GM12878 (cell line): ENCODE measurements at regions not wholly inside any gene's neighbourhood (a gene's known extent, or its start where the extent isn't known, plus 50 kb on each side); places are given as distances from the start of the nearest gene placed in this dataset.

ENCODE experiments used
- ATAC-seq: fragments of 200-7000 bp; cut with Tn5 transposase; 3 replicates; pipeline ENCODE4 v1.9.1; 2020; ENCODE audit warnings: mild to moderate bottlenecking, moderate library complexity
- BruUV-seq: library from RNA; stranded (reverse); fragments of 400-500 nt; replicated peaks from 2 replicates; lab custom pipeline; 2021; lab: Mats Ljungman, UMichigan
- CTCF ChIA-PET: fragments of 300-600 bp; sonication (Branson Sonifier 250); formaldehyde crosslinking; extraction: SDS; loops from one replicate; lab custom pipeline; 2021; ENCODE audit warnings: inconsistent platforms; lab: Yijun Ruan, JAX
- POLR2A ChIA-PET: fragments of 350-600 bp; formaldehyde crosslinking; extraction: SDS; loops from one replicate; lab custom pipeline; 2021; ENCODE audit warnings: inconsistent platforms; lab: Charles Lee
- RAD21 ChIA-PET: fragments of 300-600 bp; sonication (Branson Sonifier 250); formaldehyde crosslinking; loops from one replicate; lab custom pipeline; 2023; ENCODE audit warnings: antibody characterized with exemption; ENCODE audit not compliant: unreplicated experiment; lab: Charles Lee
- SMC1A ChIA-PET: fragments of 300-600 bp; sonication (Branson Sonifier 250); formaldehyde crosslinking; loops from one replicate; lab custom pipeline; 2023; ENCODE audit not compliant: unreplicated experiment, uncharacterized antibody; lab: Charles Lee
- DNase-seq: peaks from one replicate; pipeline ENCODE4 v3.0.0-alpha.2; 2011; ENCODE audit warnings: low read depth, low spot score
- FAIRE-seq: peaks from 3 replicates; lab custom pipeline; 2011; peaks lifted over from hg19 to GRCh38; lab: Jason Lieb, UNC
- H2AFZ ChIP-seq: 2 replicates; pipeline ENCODE4 v1.6.0; 2011; ENCODE audit warnings: low read depth, low read length, control low read depth; ENCODE audit not compliant: control insufficient read depth
- H3K27ac ChIP-seq: 2 replicates; pipeline ENCODE4 v1.5.1; 2011; ENCODE audit warnings: control low read depth; ENCODE audit not compliant: control insufficient read depth, insufficient read depth
- H3K27me3 ChIP-seq, 2 experiments: replicated peaks in 1 of 2; 2 replicates each; pipeline versions ENCODE4 v1.6.0 to v1.6.1; 2011; ENCODE audit warnings: low read length in 1 of 2; ENCODE audit not compliant: control insufficient read depth in 2 of 2, insufficient read depth in 2 of 2
- H3K36me3 ChIP-seq, 2 experiments: 2 replicates each; pipeline ENCODE4 v1.5.1; 2011; ENCODE audit warnings: low read length in 1 of 2; ENCODE audit not compliant: control insufficient read depth in 2 of 2, insufficient read depth in 2 of 2
- H3K4me1 ChIP-seq: 2 replicates; pipeline ENCODE4 v1.6.1; 2011; ENCODE audit warnings: mild to moderate bottlenecking, low read length, moderate library complexity, mixed read lengths; ENCODE audit not compliant: control insufficient read depth, insufficient read depth
- H3K4me2 ChIP-seq: 2 replicates; pipeline ENCODE4 v1.6.0; 2011; ENCODE audit warnings: control low read depth; ENCODE audit not compliant: control insufficient read depth, insufficient read depth
- H3K4me3 ChIP-seq: fragments of 200-600 bp; sonication (generic); 2 replicates; pipeline ENCODE4 v1.5.1; 2016
- H3K79me2 ChIP-seq: 2 replicates; pipeline ENCODE4 v1.6.0; 2011; ENCODE audit warnings: low read length; ENCODE audit not compliant: control insufficient read depth, insufficient read depth
- H3K9ac ChIP-seq: 2 replicates; pipeline ENCODE4 v1.8.0; 2011; ENCODE audit warnings: low read length, control low read depth, mixed read lengths; ENCODE audit not compliant: control insufficient read depth, insufficient read depth
- H3K9me3 ChIP-seq: replicated peaks from 3 replicates; pipeline ENCODE4 v1.5.1; 2011; ENCODE audit warnings: mild to moderate bottlenecking, low read length; ENCODE audit not compliant: control insufficient read depth, insufficient read depth
- H4K20me1 ChIP-seq: 2 replicates; pipeline ENCODE4 v1.6.0; 2011; ENCODE audit not compliant: control insufficient read depth, insufficient read depth
- E2F8 ChIP-seq: fragments of 450-650 bp; IDR thresholded peaks from 2 replicates; pipeline ENCODE4 v1.6.1; 2018; ENCODE audit warnings: mild to moderate bottlenecking, low read depth, moderate library complexity; ENCODE audit not compliant: partially characterized antibody
- ETV6 ChIP-seq, 2 experiments: fragments of 450-650 bp in 1 of 2; IDR thresholded peaks in 1 of 2; conservative IDR thresholded peaks in 1 of 2; 2 replicates each; pipeline ENCODE4 v1.6.1; 2014; ENCODE audit warnings: antibody characterized with exemption in 1 of 2, borderline replicate concordance in 1 of 2, low read depth in 1 of 2, mild to moderate bottlenecking in 1 of 2, moderate library complexity in 1 of 2
- PBX3 ChIP-seq: IDR thresholded peaks from 2 replicates; pipeline ENCODE4 v1.6.1; 2011; ENCODE audit warnings: mild to moderate bottlenecking, low read depth, low read length, moderate library complexity; ENCODE audit not compliant: insufficient replicate concordance
- USF2 ChIP-seq: IDR thresholded peaks from 2 replicates; pipeline ENCODE4 v1.6.1; 2011; ENCODE audit warnings: low read depth, low read length, improper control_type of control experiment, borderline replicate concordance
- ZNF24 ChIP-seq: fragments of 450-650 bp; IDR thresholded peaks from 2 replicates; pipeline ENCODE4 v1.6.1; 2017; ENCODE audit warnings: antibody characterized with exemption, mild to moderate bottlenecking
- ZZZ3 ChIP-seq: IDR thresholded peaks from 2 replicates; pipeline ENCODE4 v1.6.1; 2011; ENCODE audit warnings: low read depth; ENCODE audit not compliant: control insufficient read depth, insufficient read length
- WGBS: methylation state at CpG from one replicate; pipeline ENCODE4 v1.1.6; 2016; ENCODE audit warnings: low lambda C conversion rate; ENCODE audit not compliant: insufficient replicate concordance, insufficient coverage; ENCODE audit errors: missing lambda C conversion rate; 5-methylcytosine and 5-hydroxymethylcytosine counted together
- in situ Hi-C: fragments of 300-500 bp; cut with MboI; formaldehyde crosslinking; loops from 9 replicates; pipeline ENCODE4 v1.14.3; 2018; ENCODE audit warnings: mixed read lengths
- intact Hi-C: fragments of 100-400 bp; cut with micrococcal nuclease; formaldehyde crosslinking; loops from one replicate; pipeline ENCODE4 v1.14.2; 2022; ENCODE audit not compliant: unreplicated experiment
- TF ChIP-seq, protein P1 (sequence below): IDR thresholded peaks from 2 replicates; pipeline ENCODE4 v1.6.1; 2011; ENCODE audit warnings: borderline replicate concordance, low read depth, mild to moderate bottlenecking, moderate library complexity, mixed read lengths, low read length; ENCODE audit not compliant: insufficient read depth; ENCODE audit errors: extremely low read length

DNA sequence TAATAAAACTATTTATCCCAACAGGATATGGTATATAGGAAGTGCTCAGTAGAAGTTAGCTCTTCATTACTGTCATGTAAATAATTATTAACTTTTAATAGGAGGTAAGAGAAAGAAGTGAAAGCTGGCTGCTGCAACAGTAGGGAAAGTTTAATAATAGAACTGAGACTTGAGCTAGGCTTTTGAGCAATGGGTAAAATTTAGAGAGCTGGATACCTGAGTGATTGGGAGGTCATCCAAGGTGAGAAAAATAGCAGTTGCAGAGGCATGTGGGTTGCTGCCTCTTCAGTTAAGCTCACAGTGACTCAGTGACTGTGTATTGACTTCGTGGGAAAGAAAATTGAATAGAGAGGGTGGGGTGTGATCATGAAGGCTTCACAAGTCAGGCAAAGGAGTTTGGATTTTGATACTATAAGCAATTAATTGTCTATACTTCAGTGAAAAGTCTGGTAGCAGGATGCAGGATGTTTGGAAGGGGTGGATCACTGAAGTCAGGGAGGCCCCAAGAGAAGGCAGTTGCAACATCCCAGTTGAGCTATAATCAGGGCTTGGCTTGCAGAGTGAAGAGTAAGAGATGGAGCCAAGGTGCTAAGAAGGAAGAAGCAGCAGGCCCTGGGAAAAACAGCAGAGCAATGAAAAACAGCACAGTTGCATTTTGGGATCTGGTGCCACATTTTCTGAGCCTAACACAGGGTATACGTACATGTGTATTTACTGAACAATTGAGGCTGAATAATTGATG lies 172.0 kb upstream of the FRMD6 start:
- FAIRE-seq = no peak
- ChIA-PET POLR2A (no interaction called here), RAD21 (no interaction called here), SMC1A (no interaction called here), CTCF (interaction anchor here (1.0 kb wide), 1 partner anchor 24 kb away, joined by 3 read pairs; no protein-coding TSS in a partner anchor)
- H3K4me3 ChIP-seq = no peak overlapping the region
- intact Hi-C loops = no loop called here
- no peaks in the 10 kb centered on the region for H3K79me2 ChIP-seq
- H3K9ac ChIP-seq = no peak overlapping the region
- H3K36me3 ChIP-seq = no peaks in the 10 kb centered on the region
- peak; percentile 66 for ATAC-seq
- no peaks in the 10 kb centered on the region for H3K27me3 ChIP-seq
- no TSS peak for BruUV-seq
- no peak overlapping the region for H3K4me2 ChIP-seq
- DNase-seq = peak; percentile 9
- in situ Hi-C loops = no loop called here
- no peaks in the 10 kb centered on the region for H4K20me1 ChIP-seq
- H3K27ac ChIP-seq = no peak overlapping the region
- TF ChIP-seq ZNF24 = no peak
- no peak for TF ChIP-seq ETV6 (conservative IDR thresholded peaks at IDR 0.05 in 1 of 2, IDR thresholded peaks at IDR 0.05 in 1 of 2; ENCODE audit: borderline replicate concordance in 1 of 2, low read depth in 1 of 2)
- no peak for TF ChIP-seq ZZZ3
- no peak for TF ChIP-seq E2F8
- no peak for TF ChIP-seq USF2
- TF ChIP-seq PBX3 = no peak
- TF ChIP-seq, protein P1, sequence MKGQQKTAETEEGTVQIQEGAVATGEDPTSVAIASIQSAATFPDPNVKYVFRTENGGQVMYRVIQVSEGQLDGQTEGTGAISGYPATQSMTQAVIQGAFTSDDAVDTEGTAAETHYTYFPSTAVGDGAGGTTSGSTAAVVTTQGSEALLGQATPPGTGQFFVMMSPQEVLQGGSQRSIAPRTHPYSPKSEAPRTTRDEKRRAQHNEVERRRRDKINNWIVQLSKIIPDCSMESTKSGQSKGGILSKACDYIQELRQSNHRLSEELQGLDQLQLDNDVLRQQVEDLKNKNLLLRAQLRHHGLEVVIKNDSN = no peak
- H2AFZ ChIP-seq = no peak overlapping the region
- H3K4me1 ChIP-seq = no peaks in the 10 kb centered on the region
- 17% methylated on average over 2 of the region's 2 CpGs for WGBS
- H3K9me3 ChIP-seq = no peaks in the 10 kb centered on the region
